ENCODE measurements at regions not wholly inside any gene's neighbourhood (a gene's known extent, or its start where the extent isn't known, plus 50 kb on each side); places are given as distances from the start of the nearest gene placed in this dataset.
"Not testable (repeated sequence)": the region's sequence is repeated elsewhere in the genome, so short reads cannot be mapped to it uniquely, and the experiment has no call there.

- TF ChIP-seq, protein P1, sequence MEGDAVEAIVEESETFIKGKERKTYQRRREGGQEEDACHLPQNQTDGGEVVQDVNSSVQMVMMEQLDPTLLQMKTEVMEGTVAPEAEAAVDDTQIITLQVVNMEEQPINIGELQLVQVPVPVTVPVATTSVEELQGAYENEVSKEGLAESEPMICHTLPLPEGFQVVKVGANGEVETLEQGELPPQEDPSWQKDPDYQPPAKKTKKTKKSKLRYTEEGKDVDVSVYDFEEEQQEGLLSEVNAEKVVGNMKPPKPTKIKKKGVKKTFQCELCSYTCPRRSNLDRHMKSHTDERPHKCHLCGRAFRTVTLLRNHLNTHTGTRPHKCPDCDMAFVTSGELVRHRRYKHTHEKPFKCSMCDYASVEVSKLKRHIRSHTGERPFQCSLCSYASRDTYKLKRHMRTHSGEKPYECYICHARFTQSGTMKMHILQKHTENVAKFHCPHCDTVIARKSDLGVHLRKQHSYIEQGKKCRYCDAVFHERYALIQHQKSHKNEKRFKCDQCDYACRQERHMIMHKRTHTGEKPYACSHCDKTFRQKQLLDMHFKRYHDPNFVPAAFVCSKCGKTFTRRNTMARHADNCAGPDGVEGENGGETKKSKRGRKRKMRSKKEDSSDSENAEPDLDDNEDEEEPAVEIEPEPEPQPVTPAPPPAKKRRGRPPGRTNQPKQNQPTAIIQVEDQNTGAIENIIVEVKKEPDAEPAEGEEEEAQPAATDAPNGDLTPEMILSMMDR (IDR thresholded peaks at IDR 0.05; ENCODE audit: control insufficient read depth, extremely low read depth, insufficient read depth): no peak
- no peak for DNase-seq (ENCODE audit: low read depth)
- H3K4me3 ChIP-seq (ENCODE audit: low read depth, low read length): no peak overlapping the region
These were observed 97.2 kb upstream of the CLNK start for GRCh38 chr4:10781805-10782204.

- DNase-seq (ENCODE audit: low read depth); H3K4me3 ChIP-seq (ENCODE audit: low read depth, low read length): not testable (repeated sequence)
These were observed 96.2 kb upstream of the CLNK start for GRCh38 chr4:10780803-10781202.

GRCh38 chr4:10775132-10775531 lies 90.6 kb upstream of the CLNK start:
- DNase-seq (ENCODE audit: low read depth); H3K4me3 ChIP-seq (ENCODE audit: low read depth, low read length): not testable (repeated sequence)

DNA sequence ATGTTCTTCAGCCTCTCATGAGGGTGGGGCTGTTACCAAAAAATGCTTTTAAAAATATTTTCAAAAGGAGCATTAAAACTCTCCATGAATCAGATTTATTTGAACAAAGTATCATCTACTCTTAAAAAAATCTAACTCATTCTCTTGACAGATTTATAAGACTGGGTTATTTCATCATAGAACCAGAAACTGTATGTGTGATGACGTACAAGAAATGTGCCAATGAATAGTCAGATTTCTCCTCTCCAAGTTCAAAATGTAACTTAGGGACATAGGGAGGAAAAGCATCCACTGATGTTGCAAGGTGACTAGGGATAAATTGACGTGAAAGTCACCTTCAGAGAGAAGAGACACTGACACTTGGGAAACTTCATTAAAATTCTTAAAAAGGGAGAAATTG lies 89.1 kb upstream of the CLNK start:
- H3K4me3 ChIP-seq (ENCODE audit: low read depth, low read length): no peak overlapping the region
- DNase-seq (ENCODE audit: low read depth): no peak
- TF ChIP-seq, protein P1 (IDR thresholded peaks at IDR 0.05; ENCODE audit: control insufficient read depth, extremely low read depth, insufficient read depth): no peak

GRCh38 chr4:10773010-10773409 lies 88.4 kb upstream of the CLNK start:
- no peak for DNase-seq (ENCODE audit: low read depth)
- TF ChIP-seq, protein P1 (IDR thresholded peaks at IDR 0.05; ENCODE audit: control insufficient read depth, extremely low read depth, insufficient read depth): no peak
- H3K4me3 ChIP-seq (ENCODE audit: low read depth, low read length): no peak overlapping the region

DNA sequence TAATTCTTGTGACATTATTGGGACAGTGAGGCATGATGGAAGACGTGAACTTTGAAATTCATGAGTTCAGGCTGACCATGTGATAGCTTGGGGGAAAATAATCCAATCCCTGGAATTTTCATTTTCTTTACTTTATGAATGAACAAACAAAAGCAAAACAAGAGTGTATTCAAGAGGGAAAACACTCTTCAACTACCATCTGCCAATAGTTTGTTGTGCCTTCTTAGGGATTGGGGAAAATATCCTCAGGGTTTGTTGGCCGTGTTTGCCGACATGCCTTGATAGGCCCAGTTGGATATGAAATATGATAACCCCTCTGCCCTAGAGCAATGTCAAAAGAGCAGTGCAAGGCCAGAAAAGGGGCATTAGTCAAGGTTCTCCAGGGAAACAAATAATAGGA lies 80.8 kb upstream of the CLNK start:
- TF ChIP-seq, protein P1 (IDR thresholded peaks at IDR 0.05; ENCODE audit: control insufficient read depth, extremely low read depth, insufficient read depth): no peak
- DNase-seq (ENCODE audit: low read depth): no peak
- no peak overlapping the region for H3K4me3 ChIP-seq (ENCODE audit: low read depth, low read length)

DNA sequence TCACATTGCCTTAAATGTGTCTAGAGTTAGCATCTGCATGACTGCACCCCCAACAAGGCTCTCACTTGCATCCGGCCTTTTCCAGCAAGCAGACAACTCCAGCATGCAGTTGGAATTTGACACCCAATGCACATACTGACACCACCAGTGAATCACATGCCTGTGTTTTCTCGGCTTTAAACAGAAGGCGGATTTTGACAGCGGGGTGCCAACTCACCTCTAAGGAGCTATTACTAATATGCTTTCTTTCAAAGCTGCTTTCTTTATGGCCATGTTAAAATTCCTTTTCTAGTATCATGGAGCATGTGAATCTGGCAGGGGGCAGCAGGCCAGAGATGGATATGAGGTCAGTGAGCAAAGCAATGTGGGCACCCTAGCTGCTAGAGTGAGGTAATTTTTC lies 78.0 kb upstream of the CLNK start:
- DNase-seq (ENCODE audit: low read depth): no peak
- no peak overlapping the region for H3K4me3 ChIP-seq (ENCODE audit: low read depth, low read length)
- TF ChIP-seq, protein P1 (IDR thresholded peaks at IDR 0.05; ENCODE audit: control insufficient read depth, extremely low read depth, insufficient read depth): no peak

DNA sequence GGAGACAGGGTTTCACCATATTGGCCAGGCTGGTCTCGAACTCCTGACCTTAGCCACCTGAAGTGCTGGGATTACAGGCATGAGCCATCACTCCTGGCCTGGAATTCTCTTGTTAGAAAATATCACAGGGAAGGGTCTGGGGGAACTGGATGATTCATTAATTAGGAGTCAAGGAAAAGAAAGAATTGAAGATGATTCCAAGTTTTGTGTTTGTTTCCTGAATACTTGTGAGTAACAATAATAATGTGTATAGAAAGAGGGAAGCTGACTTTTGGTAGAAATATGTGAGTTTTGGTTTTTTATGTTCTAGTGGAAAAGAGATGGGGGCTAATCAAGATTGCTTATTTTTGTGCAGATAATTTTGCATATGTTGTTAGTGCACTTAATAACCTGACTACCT lies 77.3 kb upstream of the CLNK start:
- TF ChIP-seq, protein P1 (IDR thresholded peaks at IDR 0.05; ENCODE audit: control insufficient read depth, extremely low read depth, insufficient read depth): no peak
- H3K4me3 ChIP-seq (ENCODE audit: low read depth, low read length): no peak overlapping the region
- DNase-seq (ENCODE audit: low read depth): no peak

Measured in LNCaP clone FGC (cell line).